BLaER1 treated with 17β-estradiol and CSF1 and Interleukin-3, amounts not matched to agents 10 nM and 100 nM (cell line): ENCODE measurements at regions not wholly inside any gene's neighbourhood (a gene's known extent, or its start where the extent isn't known, plus 50 kb on each side); places are given as distances from the start of the nearest gene placed in this dataset.
A peak's percentile ranks its signal among the peaks of the same experiment; 100 is the strongest.

Source experiments
- H3K27ac ChIP-seq, 11 experiments: shearing (Covaris generic); formaldehyde crosslinking; 2 replicates each; pipeline ENCODE4 v1.8.1; 2022
- H3K27me3 ChIP-seq, 11 experiments: shearing (Covaris generic); formaldehyde crosslinking; 2 replicates each; pipeline ENCODE4 v1.8.1; 2022
- H3K36me3 ChIP-seq, 11 experiments: shearing (Covaris generic); formaldehyde crosslinking; 2 replicates each; pipeline ENCODE4 v1.8.1; 2022
- H3K4me1 ChIP-seq, 10 experiments: shearing (Covaris generic); formaldehyde crosslinking; 2 replicates each; pipeline ENCODE4 v1.8.1; 2022
- H3K4me2 ChIP-seq, 11 experiments: shearing (Covaris generic); formaldehyde crosslinking; 2 replicates each; pipeline ENCODE4 v1.8.1; 2022
- H3K4me3 ChIP-seq, 10 experiments: shearing (Covaris generic); formaldehyde crosslinking; 2 replicates each; pipeline ENCODE4 v1.8.1; 2022
- H3K9ac ChIP-seq, 11 experiments: shearing (Covaris generic); formaldehyde crosslinking; 2 replicates each; pipeline ENCODE4 v1.8.1; 2022
- H3K9me3 ChIP-seq, 11 experiments: shearing (Covaris generic); formaldehyde crosslinking; replicated peaks in 1 of 11; 2 replicates each; pipeline ENCODE4 v1.8.1; 2022
- H4K20me1 ChIP-seq, 11 experiments: shearing (Covaris generic); formaldehyde crosslinking; 2 replicates each; pipeline ENCODE4 v1.8.1; 2022
- Cebpa-rat ChIP-seq, 11 experiments: shearing (Covaris generic); IDR thresholded peaks; 2 replicates each; pipeline ENCODE4 v1.8.1; 2022

DNA sequence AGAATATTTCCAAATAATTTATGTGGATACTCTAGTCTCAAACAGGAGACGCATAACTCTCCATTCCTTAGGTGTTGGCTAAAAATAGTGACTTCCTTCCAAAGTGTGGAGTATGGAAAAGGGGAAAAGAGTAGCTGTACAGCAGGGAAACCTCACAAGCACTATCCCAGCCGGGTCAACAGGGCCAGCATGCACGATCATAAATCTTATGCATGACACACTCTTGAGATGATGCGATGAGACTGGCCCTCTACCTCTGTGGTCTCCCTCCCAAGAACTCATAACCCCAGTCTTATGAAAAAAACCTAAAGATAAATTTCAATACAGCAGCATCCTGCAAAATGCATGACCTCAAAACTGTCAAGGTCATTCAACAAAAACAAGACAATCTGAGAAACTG is 197.3 kb downstream of the TEX36 start:
- no peak overlapping the region for H3K27ac ChIP-seq
- H3K9ac ChIP-seq, result no peak overlapping the region
- no peaks in the 10 kb centered on the region for H3K27me3 ChIP-seq
- TF ChIP-seq Cebpa-rat (IDR thresholded peaks at IDR 0.05), result no peak
- H4K20me1 ChIP-seq, result no peaks in the 10 kb centered on the region
- H3K4me1 ChIP-seq, result no peaks in the 10 kb centered on the region
- H3K4me2 ChIP-seq, result no peak overlapping the region
- no peaks in the 10 kb centered on the region for H3K36me3 ChIP-seq
- no peak overlapping the region for H3K4me3 ChIP-seq
- no peaks in the 10 kb centered on the region for H3K9me3 ChIP-seq

DNA sequence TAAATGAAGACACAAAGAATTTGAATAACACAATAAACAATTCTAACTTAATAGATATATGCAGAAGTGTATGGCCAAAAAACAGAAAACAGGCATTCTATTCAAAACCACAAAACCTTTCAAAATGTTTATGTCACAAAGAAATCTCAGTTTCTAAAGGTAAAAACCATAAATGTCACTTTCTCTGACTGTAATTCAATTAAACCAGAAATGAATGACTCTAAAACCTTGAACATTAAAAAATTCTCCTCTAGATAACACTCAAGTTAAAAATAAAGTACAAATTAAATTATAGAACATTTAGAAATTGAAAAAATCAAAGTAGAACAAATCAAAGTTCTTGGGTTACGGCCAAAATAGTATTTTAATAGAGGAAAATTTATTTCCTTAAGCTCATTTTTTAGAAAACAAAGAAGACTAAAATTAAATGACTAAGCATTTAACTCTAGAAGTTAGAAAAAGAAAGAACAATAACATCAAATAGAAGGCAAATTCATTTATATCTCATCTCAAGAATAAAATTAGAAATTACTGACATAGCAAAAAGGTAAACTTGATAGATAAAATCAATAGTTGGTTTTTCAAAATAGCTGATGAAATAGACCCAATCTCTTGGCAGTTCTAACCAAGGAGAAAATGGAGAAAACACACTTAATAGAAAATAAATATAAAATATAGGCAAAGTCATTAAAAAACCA is 198.8 kb downstream of the TEX36 start:
- no peak for TF ChIP-seq Cebpa-rat (IDR thresholded peaks at IDR 0.05)
- Histone ChIP-seq H3K9me3 (no peaks in the 10 kb centered on the region), H3K9ac (no peak overlapping the region), H3K36me3 (no peaks in the 10 kb centered on the region), H4K20me1 (no peaks in the 10 kb centered on the region), H3K27me3 (no peaks in the 10 kb centered on the region), H3K4me3 (no peak overlapping the region), H3K27ac (no peak overlapping the region), H3K4me1 (no peaks in the 10 kb centered on the region), H3K4me2 (no peak overlapping the region)

DNA sequence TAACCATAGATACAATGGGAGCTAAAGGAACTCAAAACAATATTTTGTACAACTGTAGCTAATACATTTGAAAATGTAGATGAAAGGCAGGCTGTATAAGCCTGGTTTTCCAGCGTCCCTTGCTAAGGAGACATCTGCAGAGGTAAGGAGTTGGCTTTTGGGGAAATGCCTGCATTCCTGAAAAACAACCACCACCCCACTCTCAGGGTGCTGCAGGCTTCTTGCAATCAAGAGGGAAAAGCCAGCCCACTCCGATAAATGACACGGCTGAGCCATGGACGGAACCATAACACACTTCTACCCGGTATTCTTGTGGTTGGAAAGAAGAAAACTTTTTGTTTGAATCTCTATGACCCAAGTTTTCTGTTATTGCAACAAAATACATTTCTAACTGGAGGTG is 200.3 kb downstream of the TEX36 start:
- H3K4me2 ChIP-seq, result no peak overlapping the region
- no peak overlapping the region for H3K9ac ChIP-seq
- no peaks in the 10 kb centered on the region for H3K27me3 ChIP-seq
- no peak overlapping the region for H3K4me3 ChIP-seq
- no peaks in the 10 kb centered on the region for H3K36me3 ChIP-seq
- TF ChIP-seq Cebpa-rat (IDR thresholded peaks at IDR 0.05), result no peak
- H4K20me1 ChIP-seq, result no peaks in the 10 kb centered on the region
- no peak overlapping the region for H3K27ac ChIP-seq
- no peaks in the 10 kb centered on the region for H3K9me3 ChIP-seq
- no peaks in the 10 kb centered on the region for H3K4me1 ChIP-seq

DNA sequence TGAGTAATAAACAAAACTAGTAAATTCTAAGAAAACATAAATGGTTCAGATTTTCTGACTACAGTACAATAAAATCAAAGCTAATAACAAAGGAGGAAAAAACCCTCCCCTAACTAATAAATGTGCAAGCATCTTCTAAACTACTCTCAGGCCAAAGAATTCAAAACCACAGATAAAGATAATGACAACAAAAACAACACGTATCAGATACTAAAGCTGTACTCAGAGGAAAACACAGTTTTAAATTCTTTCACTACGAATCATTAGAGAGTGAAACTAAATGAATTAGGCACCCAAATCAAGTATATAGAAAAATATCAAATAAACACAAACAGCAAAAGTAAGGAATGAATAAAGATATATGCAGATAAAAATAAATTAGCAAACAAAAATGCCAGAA is 200.9 kb downstream of the TEX36 start:
- no peaks in the 10 kb centered on the region for H3K27me3 ChIP-seq
- H3K9me3 ChIP-seq, result no peaks in the 10 kb centered on the region
- no peak for TF ChIP-seq Cebpa-rat (IDR thresholded peaks at IDR 0.05)
- H3K4me3 ChIP-seq, result no peak overlapping the region
- H3K36me3 ChIP-seq, result no peaks in the 10 kb centered on the region
- H3K27ac ChIP-seq, result no peak overlapping the region
- no peak overlapping the region for H3K9ac ChIP-seq
- H4K20me1 ChIP-seq, result no peaks in the 10 kb centered on the region
- H3K4me1 ChIP-seq, result no peaks in the 10 kb centered on the region
- H3K4me2 ChIP-seq, result no peak overlapping the region

DNA sequence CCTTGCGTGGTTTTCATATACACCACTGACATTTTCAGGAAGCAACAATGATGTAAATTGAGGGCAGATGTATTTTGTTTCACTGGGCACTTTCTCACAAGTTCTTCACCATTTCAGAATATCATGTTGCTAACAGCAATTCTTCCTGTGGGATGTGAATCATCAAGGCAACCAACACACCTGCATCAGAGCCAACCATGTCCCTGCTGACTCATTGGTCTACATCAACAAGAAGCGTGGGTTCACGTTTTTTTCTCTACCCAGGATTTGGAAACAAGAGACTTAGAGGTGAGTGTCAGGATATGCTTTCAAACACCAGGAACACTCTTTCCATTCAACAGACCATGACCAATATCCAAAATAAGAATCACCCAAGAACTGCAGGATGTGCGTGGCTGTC is 203.9 kb downstream of the TEX36 start:
- no peak for TF ChIP-seq Cebpa-rat (IDR thresholded peaks at IDR 0.05)
- no peak overlapping the region for H3K9ac ChIP-seq
- H3K27ac ChIP-seq, result no peak overlapping the region
- H3K27me3 ChIP-seq, result no peaks in the 10 kb centered on the region
- H3K4me3 ChIP-seq, result no peak overlapping the region
- no peaks in the 10 kb centered on the region for H3K9me3 ChIP-seq
- H3K4me2 ChIP-seq, result no peak overlapping the region
- H4K20me1 ChIP-seq, result no peaks in the 10 kb centered on the region
- H3K4me1 ChIP-seq, result peaks cover 0 to 2% (median 0%) of the 10 kb centered on the region in 10 experiments; a peak in 3 of 20 replicates
- H3K36me3 ChIP-seq, result no peaks in the 10 kb centered on the region

DNA sequence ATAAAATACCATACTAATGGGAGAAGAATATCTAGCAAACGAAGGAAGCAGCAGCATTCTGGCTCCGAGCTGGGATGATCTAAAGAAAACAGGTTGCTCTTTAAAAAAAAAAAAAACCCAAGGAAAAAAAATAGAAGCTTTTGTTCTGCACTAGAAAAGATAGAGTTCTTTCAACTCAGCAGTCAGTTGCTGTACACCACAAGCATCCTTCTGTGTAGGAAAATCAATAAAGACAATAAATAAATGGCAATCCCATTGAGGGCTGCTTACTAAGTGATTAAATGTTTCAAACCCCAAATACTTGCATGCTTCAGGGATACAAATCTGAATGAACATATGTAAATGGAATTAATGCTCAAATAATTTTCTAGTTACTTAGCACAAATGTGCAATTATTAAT is 207.1 kb downstream of the TEX36 start:
- no peaks in the 10 kb centered on the region for H3K27me3 ChIP-seq
- TF ChIP-seq Cebpa-rat (IDR thresholded peaks at IDR 0.05), result no peak

DNA sequence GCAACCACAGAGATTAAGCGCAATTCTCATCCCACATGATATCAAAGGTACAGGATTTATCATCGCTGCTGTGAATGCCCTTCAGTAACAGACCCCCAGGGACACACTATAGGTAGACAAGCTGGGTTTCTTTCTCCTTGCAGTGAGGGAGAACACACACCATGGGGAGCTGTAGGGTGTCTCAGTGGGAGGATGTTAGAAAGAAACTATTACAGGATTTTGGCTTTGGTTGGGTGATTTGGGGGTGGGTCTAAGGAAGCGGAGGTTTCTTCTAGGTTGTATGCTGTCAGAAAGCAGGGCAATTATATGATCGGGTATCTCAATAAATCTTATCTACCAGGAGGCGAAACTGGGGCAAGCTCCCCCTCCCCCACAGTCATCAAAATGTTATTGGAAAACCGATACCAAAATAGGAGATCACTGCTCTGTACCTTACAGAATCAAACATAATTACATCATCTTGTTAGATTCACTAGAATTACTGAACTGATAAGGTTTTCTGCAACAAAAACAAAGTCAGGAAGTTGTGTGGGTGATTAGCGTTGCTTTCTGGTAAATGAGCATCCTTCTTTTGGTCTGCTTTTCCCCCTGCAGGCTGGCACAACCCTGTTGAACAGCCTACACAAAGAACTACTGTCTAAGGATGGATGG is 209.7 kb downstream of the TEX36 start:
- H3K9me3 ChIP-seq, result no peaks in the 10 kb centered on the region
- TF ChIP-seq Cebpa-rat (IDR thresholded peaks at IDR 0.05), result no peak
- H3K27ac ChIP-seq, result no peak overlapping the region

More for the DNA sequence above, 207.1 kb downstream of the TEX36 start:
- no peak overlapping the region for H3K9ac ChIP-seq
- no peak overlapping the region for H3K4me2 ChIP-seq
- no peak overlapping the region for H3K4me3 ChIP-seq
- peaks cover 0 to 17% (median 14%) of the 10 kb centered on the region in 10 experiments; a peak in 17 of 20 replicates for H3K4me1 ChIP-seq
- H3K36me3 ChIP-seq, result no peaks in the 10 kb centered on the region
- H4K20me1 ChIP-seq, result no peaks in the 10 kb centered on the region
- H3K27ac ChIP-seq, result no peak overlapping the region
- H3K9me3 ChIP-seq, result no peaks in the 10 kb centered on the region

DNA sequence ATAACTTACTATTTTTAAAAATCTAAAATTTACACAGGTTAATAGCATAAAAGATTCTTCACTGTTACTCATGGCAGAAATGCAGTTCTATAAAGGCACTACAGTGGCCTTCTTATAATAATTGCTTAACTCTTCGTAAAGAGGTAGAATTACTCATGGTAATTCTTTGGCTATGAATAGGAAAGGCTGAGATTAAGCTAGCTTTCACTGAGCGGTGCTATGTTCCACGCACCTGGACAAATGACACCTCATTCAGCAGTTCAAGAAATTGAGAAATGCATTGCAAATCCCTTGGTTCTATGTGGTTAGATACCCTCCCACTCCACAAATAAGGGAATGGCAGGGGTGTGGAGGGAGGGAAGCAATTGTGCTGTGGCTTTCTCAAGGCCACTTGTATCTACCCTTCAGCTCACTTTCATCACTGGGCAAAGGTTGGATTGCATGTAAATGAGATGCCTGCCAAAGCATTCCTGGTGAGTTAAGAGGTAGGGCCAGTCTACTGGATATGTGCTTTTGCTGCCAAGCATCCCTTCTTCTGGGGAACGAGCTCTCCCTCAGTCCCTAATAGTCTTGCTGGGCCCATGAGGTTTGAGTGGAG is 210.9 kb downstream of the TEX36 start:
- Histone ChIP-seq H3K36me3 (no peaks in the 10 kb centered on the region), H3K4me3 (no peak overlapping the region), H4K20me1 (no peaks in the 10 kb centered on the region), H3K4me2 (no peak overlapping the region), H3K9ac (no peak overlapping the region), H3K9me3 (no peaks in the 10 kb centered on the region), H3K4me1 (peaks cover 0 to 17% (median 14%) of the 10 kb centered on the region in 10 experiments; a peak in 17 of 20 replicates), H3K27me3 (no peaks in the 10 kb centered on the region), H3K27ac (no peak overlapping the region)
- no peak for TF ChIP-seq Cebpa-rat (IDR thresholded peaks at IDR 0.05)

More for the DNA sequence above, 209.7 kb downstream of the TEX36 start:
- no peaks in the 10 kb centered on the region for H3K36me3 ChIP-seq
- no peaks in the 10 kb centered on the region for H3K27me3 ChIP-seq
- no peak overlapping the region for H3K4me3 ChIP-seq
- peaks cover 0 to 17% (median 14%) of the 10 kb centered on the region in 10 experiments; a peak in 17 of 20 replicates for H3K4me1 ChIP-seq
- no peak overlapping the region for H3K9ac ChIP-seq
- H3K4me2 ChIP-seq, result peak overlapping the region in 10 of 11 experiments; percentile 3 to 66 (median 46); a peak in 19 of 22 replicates
- no peaks in the 10 kb centered on the region for H4K20me1 ChIP-seq

DNA sequence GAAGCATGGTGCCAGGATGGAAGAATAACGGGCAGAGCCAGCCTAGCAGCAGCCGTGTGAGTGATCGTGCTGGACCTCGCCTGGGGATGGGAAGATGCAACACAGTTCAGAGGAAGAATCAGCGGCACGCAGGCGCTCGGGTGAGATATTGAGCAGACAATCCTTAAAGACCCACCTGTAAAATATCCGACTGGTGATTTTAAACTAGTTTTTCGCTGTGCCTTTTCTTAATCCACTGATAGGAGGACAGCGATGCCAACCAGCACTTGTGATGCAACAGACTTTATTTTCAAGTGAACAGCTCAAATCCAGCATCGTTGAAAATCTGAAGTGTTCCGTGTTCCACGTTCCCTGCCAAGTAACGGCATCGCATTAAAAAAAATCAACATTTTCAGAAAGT is 214.7 kb downstream of the TEX36 start:
- Histone ChIP-seq H3K4me1 (peaks cover 0 to 7% (median 6%) of the 10 kb centered on the region in 10 experiments; a peak in 16 of 20 replicates), H3K27ac (no peak overlapping the region)
- TF ChIP-seq Cebpa-rat (IDR thresholded peaks at IDR 0.05), result no peak

More for the DNA sequence above, 214.7 kb downstream of the TEX36 start:
- Histone ChIP-seq H3K4me2 (no peak overlapping the region), H4K20me1 (no peaks in the 10 kb centered on the region), H3K9ac (no peak overlapping the region), H3K4me3 (no peak overlapping the region), H3K27me3 (no peaks in the 10 kb centered on the region), H3K36me3 (no peaks in the 10 kb centered on the region), H3K9me3 (no peaks in the 10 kb centered on the region)
